Hypothalamus (tissue), 51 donors: ENCODE measurements at regions not wholly inside any gene's neighbourhood (a gene's known extent, or its start where the extent isn't known, plus 50 kb on each side); places are given as distances from the start of the nearest gene placed in this dataset.
A peak's percentile ranks its signal among the peaks of the same experiment; 100 is the strongest.

ENCODE experiments used
- DNase-seq, 51 donors: peaks; one replicate each; lab custom pipeline; 2025; lab: John Stamatoyannopoulos, UW

DNA sequence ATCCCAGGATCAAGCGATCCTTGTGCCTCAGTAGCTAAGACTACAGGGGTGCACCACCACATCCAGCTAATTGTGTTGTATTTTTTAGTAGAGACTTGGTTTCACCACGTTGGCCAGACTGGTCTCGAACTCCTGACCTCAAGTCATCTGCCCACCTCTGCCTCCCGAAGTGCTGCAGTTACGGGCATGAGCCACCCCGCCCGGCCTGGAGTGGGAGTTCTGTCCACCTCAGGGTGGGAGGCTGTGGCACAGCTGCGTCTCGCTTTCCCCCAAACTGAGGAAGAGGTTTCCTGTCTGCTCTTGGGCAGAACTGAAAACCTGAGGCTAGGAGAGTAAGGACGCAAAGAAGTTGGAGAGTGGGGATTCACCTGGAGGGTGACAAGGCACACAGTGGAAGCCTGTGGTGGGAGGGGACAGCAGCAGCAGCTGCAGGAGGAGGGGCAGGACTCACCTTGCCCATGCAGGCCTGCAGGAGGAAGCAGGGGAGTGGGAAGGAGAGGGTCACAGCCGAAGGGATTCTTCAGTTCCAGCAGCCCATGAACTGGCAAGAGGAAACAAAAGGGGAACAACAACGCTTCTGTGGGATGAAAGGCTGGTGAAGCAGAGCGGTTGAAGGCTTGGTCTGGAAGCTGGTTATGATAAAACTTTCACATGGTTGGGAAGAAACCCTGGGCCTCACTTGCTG lies 181.4 kb downstream of the GAS1 start:
- no peak for DNase-seq

DNA sequence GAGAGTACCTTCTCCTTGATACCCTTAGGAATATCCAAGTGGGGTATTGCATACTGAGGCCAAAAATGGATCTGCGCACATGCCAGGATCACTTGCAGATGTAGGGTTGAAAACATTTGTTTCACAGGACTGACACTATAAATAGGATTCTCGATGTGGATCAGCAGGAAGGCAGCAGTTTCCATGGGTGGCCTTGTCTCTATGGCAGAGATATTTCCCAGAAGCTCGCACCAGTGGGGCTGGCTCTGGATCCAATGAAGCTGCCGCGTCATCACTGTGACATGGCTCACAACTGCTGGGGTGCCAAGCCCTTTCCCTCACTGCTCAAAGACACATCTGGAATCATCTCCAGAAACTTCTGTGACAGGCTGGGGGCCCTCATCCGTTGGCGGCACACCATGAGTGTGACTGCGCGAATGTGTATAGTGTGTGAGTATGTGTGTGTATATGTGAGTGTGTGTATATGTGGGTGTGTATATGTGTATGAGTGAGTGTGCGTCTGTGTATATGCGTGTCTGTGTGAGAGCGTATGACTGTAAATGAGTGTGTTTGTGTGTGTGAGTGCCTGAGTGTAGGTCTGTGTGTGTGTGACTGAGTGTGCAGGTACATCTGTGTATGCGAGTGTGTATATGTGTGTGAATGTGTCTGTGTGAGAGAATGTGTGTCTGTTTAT lies 182.5 kb downstream of the GAS1 start:
- DNase-seq = no peak

DNA sequence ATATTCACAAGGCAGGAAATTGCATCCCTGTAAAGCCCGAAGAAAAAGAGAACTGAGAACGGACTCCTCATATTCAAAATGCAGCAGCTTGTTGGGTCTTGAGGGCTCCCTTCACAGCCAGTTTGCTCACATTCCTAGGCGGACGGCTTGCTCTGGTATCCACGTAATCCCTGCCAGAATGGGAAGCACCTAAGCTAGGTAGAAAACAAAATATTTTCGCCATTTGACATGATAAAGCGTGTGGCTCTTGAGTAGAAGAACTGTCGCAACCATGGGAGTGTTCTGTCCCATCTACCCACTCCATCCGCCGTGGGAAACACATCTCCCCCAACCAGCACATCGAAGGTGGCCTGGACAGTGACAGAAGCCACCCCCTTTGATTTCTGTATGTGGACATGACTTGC lies 183.1 kb downstream of the GAS1 start:
- DNase-seq = no peak

DNA sequence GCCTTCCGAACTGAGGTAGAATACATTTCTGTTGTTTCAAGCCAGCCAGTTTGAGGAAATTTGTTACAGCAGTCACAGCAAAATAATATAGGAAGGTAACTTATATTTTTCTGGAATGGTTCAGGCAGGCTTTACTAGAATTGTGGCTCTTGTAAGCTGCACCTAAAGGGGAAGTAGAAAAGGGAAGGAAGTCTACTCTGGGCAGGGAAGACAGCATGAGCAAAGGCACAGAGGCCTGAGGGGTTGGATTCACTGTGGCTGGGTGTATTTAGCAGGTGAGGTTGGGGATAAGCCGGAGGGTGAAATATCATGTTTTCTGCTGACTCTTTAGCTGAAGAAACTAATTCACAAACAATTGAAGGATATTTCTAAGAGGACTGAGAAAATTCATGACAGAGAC lies 183.5 kb downstream of the GAS1 start:
- no peak for DNase-seq

DNA sequence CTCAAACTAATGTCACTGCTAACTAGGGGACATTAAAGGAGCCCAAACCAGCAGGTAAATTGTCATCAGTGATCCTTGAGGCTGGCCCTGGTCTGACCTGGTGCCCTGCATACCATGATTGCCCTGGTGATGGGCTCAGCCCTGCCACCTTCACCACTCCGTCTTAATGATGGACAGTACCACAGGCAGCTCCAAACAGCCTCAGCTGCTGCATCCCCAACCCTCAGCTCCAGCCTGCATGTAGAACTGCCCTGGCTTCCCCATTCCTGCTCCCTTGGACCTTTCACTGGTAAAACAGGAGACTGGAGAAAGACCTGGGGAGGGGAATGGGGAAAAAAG lies 190.0 kb downstream of the GAS1 start:
- DNase-seq = no peak

DNA sequence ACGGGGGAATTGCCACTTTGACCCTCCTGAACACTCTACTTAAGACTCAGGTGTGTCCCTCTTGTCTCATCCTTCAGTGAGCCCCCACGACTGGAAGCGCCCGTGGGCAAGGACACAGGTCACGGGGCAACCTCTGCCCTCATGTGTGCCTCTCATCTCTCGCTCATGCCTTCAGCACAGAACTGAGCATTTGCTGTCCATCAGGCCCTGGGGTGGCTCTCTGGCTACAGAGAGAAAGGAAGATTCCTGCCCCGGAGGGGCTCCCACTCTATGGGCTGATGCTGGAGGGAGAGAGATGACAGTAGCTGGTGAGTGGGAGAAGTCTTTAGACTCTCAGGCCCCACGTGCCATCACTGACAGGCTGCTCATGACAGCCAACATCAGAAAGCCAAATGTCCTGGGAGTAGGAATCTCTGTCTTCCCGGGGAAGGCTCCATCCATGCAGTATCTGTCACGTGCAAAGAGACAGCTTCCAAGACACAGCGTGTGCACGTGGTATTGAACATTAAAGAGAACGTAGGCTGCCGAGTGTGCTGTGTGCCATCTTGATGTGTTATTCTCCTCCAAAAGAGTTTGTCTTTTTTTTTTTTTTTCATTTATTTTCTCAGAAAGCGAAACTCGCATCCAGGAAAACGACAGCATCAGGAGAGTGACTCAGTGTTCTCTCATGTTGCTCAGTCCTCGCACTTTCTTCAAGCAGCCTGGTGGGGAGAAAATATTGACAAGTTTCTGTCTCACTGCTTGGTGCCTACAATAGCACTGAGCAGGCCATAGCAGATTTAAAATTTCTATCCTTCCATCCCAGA lies 190.5 kb downstream of the GAS1 start:
- no peak for DNase-seq

DNA sequence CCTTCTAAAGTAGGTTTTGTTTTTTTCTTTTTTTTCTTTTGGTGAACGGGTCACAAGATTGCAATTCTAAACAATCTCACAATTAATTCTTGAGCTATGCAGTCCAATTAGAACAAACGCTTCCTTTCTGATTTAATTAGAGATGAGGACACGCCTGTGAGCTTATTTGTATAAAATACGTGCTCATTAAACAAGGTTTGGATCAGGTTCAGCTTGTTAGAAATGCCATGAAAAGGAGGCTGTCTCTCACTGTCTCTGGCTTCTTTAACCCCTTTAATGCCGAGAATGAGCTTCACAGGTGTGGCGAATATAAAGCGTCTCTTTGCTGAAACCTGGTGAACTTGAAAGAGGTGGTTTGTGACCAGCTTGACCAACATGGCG lies 191.8 kb downstream of the GAS1 start:
- no peak for DNase-seq

DNA sequence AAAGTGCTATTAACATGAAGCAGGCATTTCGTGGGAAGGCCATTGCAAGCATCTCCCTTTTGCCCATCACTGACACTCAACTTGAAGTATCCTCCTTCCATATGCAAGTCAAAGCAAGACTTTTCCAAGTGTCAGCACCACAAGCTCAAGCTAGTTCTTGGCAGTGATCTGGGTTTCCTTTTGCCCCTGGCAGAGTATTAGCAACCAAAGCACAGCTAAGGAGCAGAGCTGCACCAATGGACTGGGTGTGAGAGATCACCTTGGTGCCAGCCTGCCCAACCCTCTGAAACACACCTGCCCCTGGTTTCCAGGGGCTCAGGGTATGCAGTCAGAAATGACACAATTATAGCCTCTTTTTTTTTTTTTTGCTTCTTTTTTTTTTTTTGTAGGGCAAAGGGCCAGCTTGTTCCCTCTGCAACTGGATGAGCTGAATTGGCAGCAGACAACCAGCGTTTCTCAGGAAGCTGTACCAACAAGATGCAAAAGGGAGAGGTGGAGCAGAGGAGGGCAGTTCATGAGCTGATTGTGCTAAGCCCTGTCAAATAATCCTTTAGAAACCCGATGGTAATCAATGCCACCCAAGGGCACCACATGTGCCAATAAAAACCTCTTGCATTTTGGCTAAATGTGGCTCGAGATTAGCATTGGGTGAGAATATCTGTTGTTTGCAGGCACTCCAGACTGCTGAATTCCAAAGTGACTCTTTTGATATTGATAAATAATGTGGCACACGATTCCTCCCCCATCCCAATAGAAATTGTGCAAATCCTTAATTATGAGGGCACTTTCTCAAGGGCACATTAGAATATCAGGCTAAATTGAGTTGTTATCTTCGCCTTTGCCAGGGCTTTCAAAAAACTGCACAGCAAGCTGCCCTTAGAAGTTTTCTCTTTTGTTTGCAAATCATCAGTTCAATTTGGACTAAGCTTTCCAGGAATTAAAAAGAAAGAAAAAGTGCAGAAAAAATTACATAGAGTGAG lies 192.4 kb downstream of the GAS1 start:
- DNase-seq = no peak

DNA sequence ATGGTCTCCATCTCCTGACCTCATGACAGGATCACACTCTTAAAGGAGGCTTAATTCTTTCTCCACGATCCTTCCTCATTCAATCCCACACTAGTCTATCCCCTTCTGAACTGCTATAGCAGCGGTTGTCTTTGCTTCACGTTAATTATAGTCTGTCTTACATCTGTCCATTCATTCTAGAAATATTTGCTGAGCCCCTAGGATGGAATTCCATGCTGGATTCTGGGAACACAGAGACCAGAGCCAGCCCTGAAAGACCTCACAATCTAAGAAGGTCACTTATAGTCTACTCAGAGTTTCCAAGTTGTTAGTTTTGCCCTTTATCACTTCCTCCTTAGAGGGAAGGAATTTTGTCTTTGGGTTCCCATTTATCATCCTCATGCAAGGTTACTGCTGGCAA lies 193.5 kb downstream of the GAS1 start:
- no peak for DNase-seq

DNA sequence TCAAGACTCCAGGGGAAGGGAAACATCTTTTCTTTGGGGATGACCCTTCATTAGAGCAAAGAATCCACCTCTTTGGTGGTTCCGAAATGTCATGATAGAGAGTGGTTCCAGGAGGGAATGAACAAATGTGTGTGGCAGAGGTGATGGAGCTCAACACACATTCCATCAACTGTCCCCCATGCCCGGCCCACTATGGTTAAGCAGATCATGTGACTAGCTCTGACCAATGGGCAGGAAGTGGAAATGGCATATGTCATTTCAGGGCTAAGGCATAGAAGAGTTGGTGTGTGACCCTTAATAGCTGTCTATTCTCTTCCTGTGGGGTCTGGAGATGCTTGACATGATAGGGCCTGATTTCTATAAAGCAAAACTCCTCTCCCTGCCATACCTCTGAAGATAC lies 194.6 kb downstream of the GAS1 start:
- DNase-seq = no peak

DNA sequence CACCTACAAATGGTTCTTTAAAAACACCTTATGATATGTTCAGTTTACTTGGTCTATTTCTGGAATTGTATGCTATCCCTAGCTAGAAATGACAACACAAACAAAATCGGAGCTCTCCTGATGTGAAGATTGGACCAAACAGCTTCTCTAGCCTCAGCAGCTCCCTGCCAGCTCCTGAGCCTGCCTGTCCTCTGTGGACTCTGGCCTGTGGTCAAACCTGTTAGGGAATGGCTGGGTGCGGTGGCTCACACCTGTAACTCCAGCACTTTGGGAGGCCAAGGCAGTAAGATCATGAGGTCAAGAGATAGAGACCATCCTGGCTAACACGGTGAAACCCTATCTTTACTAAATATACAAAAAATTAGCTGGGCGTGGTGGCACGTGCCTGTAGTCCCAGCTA lies 195.3 kb downstream of the GAS1 start:
- no peak for DNase-seq

DNA sequence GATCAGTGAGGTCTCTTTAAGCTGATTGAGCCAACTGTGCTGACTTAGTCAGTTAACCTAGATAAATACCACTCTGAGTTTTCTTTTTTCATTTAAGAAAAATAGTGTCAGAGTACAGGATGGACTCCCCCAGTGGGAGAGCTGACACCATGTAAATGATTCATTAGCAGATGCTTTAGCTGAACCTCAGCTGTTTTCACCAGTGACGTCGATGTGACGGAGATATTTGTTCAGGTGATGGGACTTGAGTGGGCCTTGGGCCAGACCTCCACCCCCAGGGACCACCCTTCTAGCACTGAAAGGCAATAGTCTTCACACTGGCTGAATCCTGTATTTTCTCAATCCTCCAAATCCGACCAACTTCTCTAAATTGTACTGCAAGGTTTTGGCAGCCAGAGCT lies 196.1 kb downstream of the GAS1 start:
- DNase-seq = no peak

DNA sequence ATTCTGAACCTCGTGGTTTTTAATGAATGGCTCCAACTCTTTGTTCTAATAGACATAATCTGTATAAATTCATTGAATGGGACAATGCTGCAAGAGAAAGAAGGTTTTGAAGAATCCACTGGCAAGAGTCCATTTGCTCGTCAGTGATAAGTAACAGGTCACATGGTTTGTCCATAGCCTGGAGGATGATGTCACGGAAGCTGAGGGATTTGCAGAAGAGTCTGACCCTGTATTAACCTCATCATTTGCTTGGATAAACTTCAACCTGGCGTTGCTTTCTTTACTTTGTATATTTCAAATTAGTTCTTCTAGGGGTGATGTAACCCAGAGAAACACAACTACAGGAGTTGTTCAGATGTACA lies 197.4 kb downstream of the GAS1 start:
- peak in 3 of 51 donors; percentile 5 to 7 (median 6) for DNase-seq

DNA sequence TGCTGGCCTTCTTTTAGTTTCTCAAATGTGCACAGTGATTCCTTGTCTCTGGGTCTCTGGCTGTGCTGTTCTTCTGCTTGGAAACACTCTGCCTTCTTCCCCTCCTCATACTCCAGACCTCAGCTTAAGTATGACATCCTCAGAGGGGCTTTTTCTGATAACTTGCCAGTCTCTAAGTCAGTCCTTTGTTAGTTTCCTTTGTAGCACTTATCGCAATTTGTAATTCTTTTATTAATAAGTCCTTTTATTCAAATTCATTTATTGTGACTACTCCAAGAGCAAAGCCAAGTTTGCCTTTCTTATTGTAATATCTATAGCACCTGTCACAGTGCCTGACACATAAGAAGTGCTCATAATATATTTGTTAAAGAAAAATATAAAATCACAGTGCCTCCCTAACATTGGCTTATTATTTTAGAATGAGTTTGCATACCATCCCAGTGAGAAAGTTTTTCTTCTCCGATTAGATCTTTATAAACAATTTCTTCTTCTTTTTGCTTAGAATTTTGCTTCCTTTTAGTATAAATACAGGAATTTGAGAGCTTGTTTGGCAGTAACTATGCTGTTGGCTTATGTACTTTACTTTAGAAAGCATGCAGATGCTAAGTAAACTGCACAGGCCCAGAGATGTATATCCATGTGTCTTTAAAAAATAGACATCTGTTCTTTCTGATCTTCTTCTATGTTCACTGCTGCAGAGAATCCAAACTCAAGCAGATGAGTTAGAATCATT lies 198.0 kb downstream of the GAS1 start:
- DNase-seq = no peak

DNA sequence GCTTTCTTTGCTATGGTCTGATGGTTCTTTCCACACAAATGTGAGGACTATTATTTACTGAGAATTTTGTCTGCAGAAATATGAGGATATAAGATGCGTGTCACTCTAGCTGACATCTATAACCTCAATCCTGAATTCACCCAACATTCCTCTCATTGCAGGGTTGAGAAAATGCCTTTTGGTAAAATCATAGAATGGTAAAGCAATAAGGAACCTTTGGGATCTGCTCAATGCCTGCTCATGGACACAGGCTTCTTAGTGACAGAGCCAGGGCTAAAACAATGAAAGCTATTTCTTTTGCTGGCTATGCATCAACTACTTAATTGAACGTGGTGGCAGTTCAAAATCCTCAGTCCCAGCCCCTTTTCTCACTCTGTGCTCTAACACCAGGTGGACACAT lies 199.6 kb downstream of the GAS1 start:
- no peak for DNase-seq

DNA sequence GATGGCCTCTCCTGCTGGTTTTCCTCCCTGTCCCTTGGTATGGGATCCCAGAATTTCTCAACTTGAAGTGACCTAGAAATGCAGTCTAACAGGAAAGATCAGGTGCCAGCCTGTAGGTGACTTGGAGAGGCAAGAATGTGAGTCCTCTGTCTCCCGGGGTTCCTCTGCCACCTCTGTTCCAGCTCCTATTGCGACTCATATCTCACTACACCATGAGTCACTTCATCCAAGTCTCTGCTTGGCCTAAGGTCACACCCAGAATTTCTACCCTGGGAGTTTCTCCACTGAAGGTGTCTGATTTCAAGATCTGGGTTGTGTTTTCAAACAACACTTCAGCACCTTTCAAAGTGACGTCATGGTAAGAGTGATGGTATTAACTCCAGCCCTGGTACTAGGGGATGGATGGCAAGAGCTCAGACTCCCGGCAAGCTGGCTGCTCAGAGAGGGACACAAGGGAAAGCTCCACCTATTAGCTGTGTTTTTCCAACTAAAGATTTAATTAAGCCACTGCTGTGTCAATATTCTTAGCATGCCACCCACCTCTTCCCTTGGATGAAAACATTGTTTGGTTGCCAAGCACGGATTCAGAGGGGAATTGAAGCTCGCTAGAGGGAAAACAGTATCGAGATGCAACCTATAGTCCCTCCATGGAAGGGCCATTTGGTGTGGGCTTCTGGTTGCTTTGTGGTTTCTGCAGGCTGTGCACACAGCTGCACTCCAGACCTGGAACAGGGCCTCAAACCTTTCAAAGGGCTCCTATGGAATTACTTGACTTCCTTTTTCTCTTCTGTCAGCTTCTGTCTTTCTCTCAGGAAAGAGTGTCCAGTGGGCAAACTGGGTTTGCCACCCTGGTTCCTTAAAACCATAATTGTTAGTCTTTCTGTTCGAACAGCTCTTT lies 205.7 kb downstream of the GAS1 start:
- DNase-seq = no peak

DNA sequence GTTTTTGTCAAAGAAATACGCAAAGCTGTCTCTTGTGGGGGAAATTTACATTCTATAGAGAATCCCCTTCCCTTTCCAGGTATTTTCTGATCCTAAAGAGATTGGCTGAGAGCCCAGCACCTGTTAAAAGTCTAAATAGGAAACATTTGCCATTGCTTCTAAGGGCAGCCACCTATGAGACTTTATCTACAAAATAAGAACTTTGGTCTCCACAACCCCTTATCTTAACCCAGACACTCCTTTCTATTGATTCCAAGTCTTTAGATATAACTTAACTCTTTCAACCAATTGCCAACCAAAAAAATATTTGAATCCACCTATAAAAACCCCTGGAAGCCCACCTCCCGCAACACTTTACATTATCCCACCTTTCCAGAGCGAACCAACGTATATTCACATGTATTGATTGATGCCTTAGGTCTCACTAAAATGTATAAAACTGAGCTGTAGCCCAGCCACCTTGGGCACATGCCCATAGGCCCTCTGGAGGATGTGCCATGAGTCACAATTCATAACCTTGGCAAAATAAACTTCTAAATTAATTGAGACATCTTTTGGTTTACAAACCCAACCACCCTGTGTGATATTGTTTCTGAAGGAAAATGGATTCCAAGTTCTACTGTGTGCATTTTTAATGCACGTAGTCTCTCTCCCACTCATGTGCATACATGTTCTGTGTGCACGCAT lies 211.4 kb downstream of the GAS1 start:
- DNase-seq = no peak

DNA sequence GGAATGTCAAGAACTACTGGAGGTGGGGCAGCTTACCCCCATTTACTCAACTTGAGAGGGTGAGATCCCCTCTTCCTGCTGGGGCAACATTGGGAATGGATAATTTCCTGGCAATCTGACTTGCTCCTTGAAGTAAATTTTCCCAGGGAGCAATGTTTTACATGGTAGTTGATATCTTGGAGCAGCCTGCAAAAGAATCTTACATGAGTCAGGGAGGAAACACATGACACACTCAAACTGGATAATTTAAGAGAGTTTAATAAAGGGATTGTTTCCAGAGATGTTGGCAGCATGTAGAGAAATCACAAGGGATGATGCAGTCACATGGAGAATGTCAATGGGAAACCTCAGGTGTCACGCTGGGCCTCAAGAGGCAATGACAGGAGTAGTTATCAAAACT lies 212.5 kb downstream of the GAS1 start:
- DNase-seq = no peak

DNA sequence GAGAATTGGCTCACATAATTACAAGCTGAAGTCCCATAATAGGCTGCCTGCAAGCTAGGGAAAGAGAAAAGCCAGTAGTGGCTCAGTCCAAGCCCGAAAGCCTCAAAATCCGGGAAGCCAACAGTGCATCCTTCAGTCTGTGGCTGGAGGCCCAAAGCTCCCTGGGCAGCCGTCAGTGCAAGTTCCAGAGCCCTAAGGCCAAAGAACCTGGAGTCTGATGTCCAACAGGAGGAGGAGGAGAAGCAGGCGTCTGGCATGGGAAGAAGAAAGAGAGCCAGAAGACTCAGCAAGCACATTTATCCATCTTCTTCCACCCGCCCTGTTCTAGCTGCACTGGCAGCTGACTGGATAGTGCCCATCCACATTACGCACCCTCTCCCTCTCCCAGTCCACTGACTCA lies 213.4 kb downstream of the GAS1 start:
- no peak for DNase-seq
